H9 (cell line): ENCODE measurements at regions not wholly inside any gene's neighbourhood (a gene's known extent, or its start where the extent isn't known, plus 50 kb on each side); places are given as distances from the start of the nearest gene placed in this dataset.

ENCODE experiments used
- DNase-seq: peaks from one replicate; pipeline ENCODE4 v3.0.0-alpha.2; 2017
- H2AFZ ChIP-seq: one replicate; pipeline ENCODE4 v1.6.1; 2013; ENCODE audit warnings: mild to moderate bottlenecking, low read length, control low read depth, moderate library complexity
- H2AK5ac ChIP-seq: 2 replicates; pipeline ENCODE4 v1.6.1; 2013; ENCODE audit warnings: low read length, control low read depth, mixed read lengths; ENCODE audit not compliant: insufficient read length
- H2BK120ac ChIP-seq: one replicate; pipeline ENCODE4 v1.6.1; 2013; ENCODE audit warnings: low read depth, mild to moderate bottlenecking, low read length, control low read depth, inconsistent platforms; ENCODE audit not compliant: poor library complexity, severe bottlenecking
- H2BK12ac ChIP-seq: 2 replicates; pipeline ENCODE4 v1.6.1; 2013; ENCODE audit warnings: low read length, control low read depth, mixed read lengths, low read depth; ENCODE audit not compliant: insufficient read length
- H2BK15ac ChIP-seq: 2 replicates; pipeline ENCODE4 v1.6.1; 2013; ENCODE audit warnings: low read depth, low read length, control low read depth
- H2BK20ac ChIP-seq: one replicate; pipeline ENCODE4 v1.6.1; 2013; ENCODE audit warnings: low read depth, mild to moderate bottlenecking, low read length, control low read depth, inconsistent platforms; ENCODE audit not compliant: poor library complexity, severe bottlenecking
- H2BK5ac ChIP-seq: 2 replicates; pipeline ENCODE4 v1.6.1; 2013; ENCODE audit warnings: low read length, control low read depth, mixed read lengths; ENCODE audit not compliant: insufficient read length
- H3K14ac ChIP-seq: 2 replicates; pipeline ENCODE4 v1.6.1; 2013; ENCODE audit warnings: low read length, control low read depth; ENCODE audit not compliant: insufficient read depth
- H3K18ac ChIP-seq: 2 replicates; pipeline ENCODE4 v1.6.1; 2013; ENCODE audit warnings: low read depth, mild to moderate bottlenecking, mixed read lengths, low read length, control low read depth; ENCODE audit not compliant: insufficient read length
- H3K23ac ChIP-seq: 2 replicates; pipeline ENCODE4 v1.6.1; 2013; ENCODE audit warnings: low read length, control low read depth, mixed read lengths, low read depth; ENCODE audit not compliant: insufficient read length
- H3K23me2 ChIP-seq: 2 replicates; pipeline ENCODE4 v1.6.1; 2013; ENCODE audit warnings: low read depth, mild to moderate bottlenecking, mixed read lengths, low read length, control low read depth; ENCODE audit not compliant: insufficient read length, poor library complexity, severe bottlenecking
- H3K27ac ChIP-seq: 2 replicates; pipeline ENCODE4 v1.5.1; 2013; ENCODE audit warnings: low read length, control low read depth, mixed read lengths, low read depth; ENCODE audit not compliant: insufficient read length
- H3K27me3 ChIP-seq: 2 replicates; pipeline ENCODE4 v1.6.1; 2013; ENCODE audit warnings: low read length, control low read depth, inconsistent platforms; ENCODE audit not compliant: insufficient read depth
- H3K4ac ChIP-seq: 2 replicates; pipeline ENCODE4 v1.6.1; 2013; ENCODE audit warnings: low read depth, mild to moderate bottlenecking, control low read depth, inconsistent platforms, low read length, moderate library complexity
- H3K4me1 ChIP-seq: 2 replicates; pipeline ENCODE4 v1.6.1; 2013; ENCODE audit warnings: low read length, control low read depth, inconsistent platforms; ENCODE audit not compliant: insufficient read depth
- H3K4me2 ChIP-seq: 2 replicates; pipeline ENCODE4 v1.6.1; 2013; ENCODE audit warnings: low read length, control low read depth, mixed read lengths; ENCODE audit not compliant: insufficient read length, insufficient read depth
- H3K56ac ChIP-seq: 2 replicates; pipeline ENCODE4 v1.6.1; 2013; ENCODE audit warnings: low read depth, mild to moderate bottlenecking, mixed read lengths, low read length, control low read depth; ENCODE audit not compliant: insufficient read length
- H3K79me1 ChIP-seq: 2 replicates; pipeline ENCODE4 v1.6.1; 2013; ENCODE audit warnings: low read depth, mild to moderate bottlenecking, moderate library complexity, low read length, control low read depth, inconsistent platforms; ENCODE audit not compliant: insufficient read depth, poor library complexity, severe bottlenecking
- H3K79me2 ChIP-seq: 2 replicates; pipeline ENCODE4 v1.6.1; 2013; ENCODE audit warnings: low read length, control low read depth, inconsistent platforms; ENCODE audit not compliant: insufficient read depth
- H3K9ac ChIP-seq: 2 replicates; pipeline ENCODE4 v1.6.1; 2013; ENCODE audit warnings: low read length, control low read depth, mixed read lengths; ENCODE audit not compliant: insufficient read length; ENCODE audit errors: extremely low read depth
- H3K9me3 ChIP-seq: one replicate; pipeline ENCODE4 v1.6.1; 2013; ENCODE audit warnings: low read depth, low read length, inconsistent platforms; ENCODE audit not compliant: control insufficient read depth
- H3T11ph ChIP-seq: one replicate; pipeline ENCODE4 v1.6.1; 2013; ENCODE audit warnings: mild to moderate bottlenecking, low read length, control low read depth, inconsistent platforms
- H4K20me1 ChIP-seq: one replicate; pipeline ENCODE4 v1.6.1; 2013; ENCODE audit not compliant: control insufficient read depth, insufficient read length, insufficient read depth
- H4K5ac ChIP-seq: 2 replicates; pipeline ENCODE4 v1.6.1; 2013; ENCODE audit warnings: low read depth, mild to moderate bottlenecking, mixed read lengths, low read length, control low read depth; ENCODE audit not compliant: insufficient read length
- H4K8ac ChIP-seq: replicated peaks from 2 replicates; pipeline ENCODE4 v1.6.1; 2013; ENCODE audit warnings: low read length, control low read depth, mixed read lengths, low read depth; ENCODE audit not compliant: insufficient read length
- H4K91ac ChIP-seq: 2 replicates; pipeline ENCODE4 v1.6.1; 2013; ENCODE audit warnings: low read depth, mild to moderate bottlenecking, moderate library complexity, mixed read lengths, low read length, control low read depth; ENCODE audit not compliant: insufficient read length
- H3K27ac Mint-ChIP-seq, 3 experiments: 2 replicates in 2 of 3; 3 replicates in 1 of 3; pipeline ENCODE4 v1.8.0; 2020 to 2021; ENCODE audit warnings: mixed read lengths in 3 of 3, mild to moderate bottlenecking in 1 of 3, moderate library complexity in 1 of 3
- H3K27me3 Mint-ChIP-seq: 2 replicates; pipeline ENCODE4 v1.8.0; 2021; ENCODE audit warnings: low read depth, mild to moderate bottlenecking, moderate library complexity, mixed read lengths
- H3K36me3 Mint-ChIP-seq, 3 experiments: 2 replicates in 2 of 3; 3 replicates in 1 of 3; pipeline ENCODE4 v1.8.0; 2020 to 2021; ENCODE audit warnings: low read depth in 3 of 3, mixed read lengths in 3 of 3; ENCODE audit not compliant: insufficient read depth in 1 of 3
- H3K4me1 Mint-ChIP-seq, 2 experiments: 2 replicates each; pipeline ENCODE4 v1.8.0; 2020; ENCODE audit warnings: mixed read lengths in 2 of 2
- H3K4me3 Mint-ChIP-seq, 2 experiments: 2 replicates in 1 of 2; 3 replicates in 1 of 2; pipeline ENCODE4 v1.8.0; 2020 to 2021; ENCODE audit warnings: mild to moderate bottlenecking in 2 of 2, mixed read lengths in 2 of 2, moderate library complexity in 1 of 2
- H3K9me3 Mint-ChIP-seq, 2 experiments: 2 replicates in 1 of 2; 3 replicates in 1 of 2; pipeline ENCODE4 v1.8.0; 2020; ENCODE audit warnings: mild to moderate bottlenecking in 2 of 2, mixed read lengths in 2 of 2, moderate library complexity in 1 of 2
- CTCF ChIP-seq: fragments of 200-600 bp; sonication (generic); conservative IDR thresholded peaks from 3 replicates; pipeline ENCODE4 v1.8.0; 2021; ENCODE audit warnings: antibody characterized with exemption, mild to moderate bottlenecking
- WGBS: extraction: QIAGEN DNeasy Blood & Tissue Kit; methylation state at CpG from one replicate; pipeline ENCODE4 v1.1.7; 2013; ENCODE audit warnings: missing lambda C conversion rate, low lambda C conversion rate, mixed read lengths; ENCODE audit not compliant: insufficient read length; ENCODE audit errors: extremely low coverage; 5-methylcytosine and 5-hydroxymethylcytosine counted together

- no peak overlapping the region for H2BK120ac ChIP-seq
- H3K4ac ChIP-seq = no peak overlapping the region
- Mint-ChIP-seq H3K27ac (no peak overlapping the region), H3K4me3 (no peak overlapping the region), H3K9me3 (peaks cover 20 to 26% of the 10 kb centered on the region in 2 experiments), H3K36me3 (peaks cover 0 to 10% (median 2%) of the 10 kb centered on the region in 3 experiments; a peak in 3 of 7 replicates), H3K27me3 (peaks cover 9% of the 10 kb centered on the region; the same call in 1 of the 2 replicates), H3K4me1 (peaks cover 6 to 7% of the 10 kb centered on the region in 2 experiments)
- H3K56ac ChIP-seq = no peak overlapping the region
- H2BK12ac ChIP-seq = no peak overlapping the region
- no peak overlapping the region for H4K8ac ChIP-seq
- H3K27me3 ChIP-seq = no peaks in the 10 kb centered on the region
- no peaks in the 10 kb centered on the region for H3K4me1 ChIP-seq
- H2BK5ac ChIP-seq = no peak overlapping the region
- H3K27ac ChIP-seq = no peak overlapping the region
- H2AK5ac ChIP-seq = no peak overlapping the region
- no peak overlapping the region for H4K5ac ChIP-seq
- no peak overlapping the region for H2BK20ac ChIP-seq
- H3K79me1 ChIP-seq = no peaks in the 10 kb centered on the region
- no peak overlapping the region for H3K9ac ChIP-seq
- no peak overlapping the region for H3K18ac ChIP-seq
- no peak overlapping the region for H4K91ac ChIP-seq
- H3K14ac ChIP-seq = no peak overlapping the region
- no peaks in the 10 kb centered on the region for H4K20me1 ChIP-seq
- no peaks in the 10 kb centered on the region for H3K9me3 ChIP-seq
- no peak overlapping the region for H2AFZ ChIP-seq
- no peak overlapping the region for H2BK15ac ChIP-seq
- no peak overlapping the region for H3K23ac ChIP-seq
- no peak overlapping the region for H3K4me2 ChIP-seq
- no CpG with 5 or more reads among the region's 1 CpG for WGBS
- TF ChIP-seq CTCF = no peak
- H3K79me2 ChIP-seq = no peaks in the 10 kb centered on the region
- no peaks in the 10 kb centered on the region for H3K23me2 ChIP-seq
- no peak overlapping the region for H3T11ph ChIP-seq
- DNase-seq = no peak
These were observed 116.0 kb downstream of the EN1 start for GRCh38 chr2:118731413-118731812.
